Neural progenitor cell (in vitro differentiated cells): ENCODE measurements at regions not wholly inside any gene's neighbourhood (a gene's known extent, or its start where the extent isn't known, plus 50 kb on each side); places are given as distances from the start of the nearest gene placed in this dataset.

Source experiments
- DNase-seq: peaks from one replicate; pipeline ENCODE4 v3.0.0-alpha.2; 2016; ENCODE audit warnings: low spot score
- H2AFZ ChIP-seq: fragments of 200-600 bp; sonication (generic); replicated peaks from 2 replicates; pipeline ENCODE4 v1.6.1; 2016; ENCODE audit warnings: antibody characterized with exemption
- H3F3A ChIP-seq: fragments of 200-600 bp; sonication (generic); 2 replicates; pipeline ENCODE4 v1.6.1; 2016; ENCODE audit warnings: antibody characterized with exemption, low read depth
- H3K27ac ChIP-seq: fragments of 200-600 bp; sonication (generic); 2 replicates; pipeline ENCODE4 v1.5.1; 2016; ENCODE audit warnings: mild to moderate bottlenecking
- H3K27me3 ChIP-seq: fragments of 200-600 bp; sonication (generic); 2 replicates; pipeline ENCODE4 v1.6.1; 2016; ENCODE audit warnings: mild to moderate bottlenecking, moderate library complexity
- H3K36me3 ChIP-seq: fragments of 200-600 bp; sonication (generic); 2 replicates; pipeline ENCODE4 v1.5.1; 2016
- H3K4me1 ChIP-seq: fragments of 200-600 bp; sonication (generic); 2 replicates; pipeline ENCODE4 v1.6.1; 2016; ENCODE audit warnings: mixed run types
- H3K4me2 ChIP-seq: fragments of 200-600 bp; sonication (generic); 2 replicates; pipeline ENCODE4 v1.6.1; 2016
- H3K4me3 ChIP-seq: fragments of 200-600 bp; sonication (generic); 2 replicates; pipeline ENCODE4 v1.5.1; 2016
- H3K79me2 ChIP-seq: fragments of 200-600 bp; sonication (generic); 2 replicates; pipeline ENCODE4 v1.6.1; 2016; ENCODE audit warnings: low read depth
- H3K9ac ChIP-seq: fragments of 200-600 bp; sonication (generic); 2 replicates; pipeline ENCODE4 v1.6.1; 2016
- H3K9me3 ChIP-seq: fragments of 200-600 bp; sonication (generic); 2 replicates; pipeline ENCODE4 v1.5.1; 2016; ENCODE audit warnings: low read depth
- H4K20me1 ChIP-seq: fragments of 200-600 bp; sonication (generic); 2 replicates; pipeline ENCODE4 v1.6.1; 2016; ENCODE audit warnings: low read depth
- H3K27ac Mint-ChIP-seq: 3 replicates; pipeline ENCODE4 v1.8.0; 2021; ENCODE audit warnings: mixed read lengths
- H3K27me3 Mint-ChIP-seq: 2 replicates; pipeline ENCODE4 v1.8.0; 2022; ENCODE audit warnings: low read depth, mild to moderate bottlenecking, inconsistent platforms, moderate library complexity, mixed read lengths; ENCODE audit not compliant: insufficient read depth
- H3K36me3 Mint-ChIP-seq: 3 replicates; pipeline ENCODE4 v1.8.0; 2021; ENCODE audit warnings: mixed read lengths
- H3K4me1 Mint-ChIP-seq: 3 replicates; pipeline ENCODE4 v1.8.0; 2021; ENCODE audit warnings: mixed read lengths
- H3K4me3 Mint-ChIP-seq: 3 replicates; pipeline ENCODE4 v1.8.0; 2021; ENCODE audit warnings: mild to moderate bottlenecking, moderate library complexity, mixed read lengths
- H3K9me3 Mint-ChIP-seq: 3 replicates; pipeline ENCODE4 v1.8.0; 2020; ENCODE audit warnings: mixed read lengths
- CTCF ChIP-seq: fragments of 200-600 bp; sonication (generic); IDR thresholded peaks from 2 replicates; pipeline ENCODE4 v1.5.1; 2017; ENCODE audit warnings: antibody characterized with exemption, mild to moderate bottlenecking
- EZH2 ChIP-seq: fragments of 200-600 bp; sonication (generic); IDR thresholded peaks from 2 replicates; pipeline ENCODE4 v1.6.1; 2017; ENCODE audit warnings: antibody characterized with exemption, mild to moderate bottlenecking, moderate library complexity
- EZH2phosphoT487 ChIP-seq: fragments of 200-600 bp; sonication (generic); IDR thresholded peaks from 2 replicates; pipeline ENCODE4 v1.6.1; 2017; ENCODE audit warnings: antibody characterized with exemption

- Histone ChIP-seq H3K27ac (no peak overlapping the region), H3K4me1 (peaks cover 42% of the 10 kb centered on the region), H3K36me3 (no peaks in the 10 kb centered on the region), H2AFZ (no peak overlapping the region), H4K20me1 (no peaks in the 10 kb centered on the region), H3K9me3 (no peaks in the 10 kb centered on the region), H3K4me2 (no peak overlapping the region), H3F3A (peaks cover 6% of the 10 kb centered on the region), H3K9ac (no peak overlapping the region), H3K27me3 (no peaks in the 10 kb centered on the region), H3K4me3 (no peak overlapping the region), H3K79me2 (no peaks in the 10 kb centered on the region)
- Mint-ChIP-seq H3K27ac (no peak overlapping the region), H3K27me3 (peaks cover 2% of the 10 kb centered on the region), H3K4me1 (peaks cover 67% of the 10 kb centered on the region), H3K4me3 (no peak overlapping the region), H3K36me3 (no peaks in the 10 kb centered on the region), H3K9me3 (peaks cover 3% of the 10 kb centered on the region)
- TF ChIP-seq EZH2phosphoT487, result no peak
- no peak for TF ChIP-seq CTCF
- no peak for TF ChIP-seq EZH2
- no peak for DNase-seq
Observed at GRCh38 chr2:47234456-47234855, 58.1 kb upstream of the CALM2 start.

GRCh38 chr2:47232738-47233415 is 56.6 kb upstream of the CALM2 start:
- Histone ChIP-seq H3K4me1 (peaks cover 32% of the 10 kb centered on the region), H2AFZ (no peak overlapping the region), H3F3A (peaks cover 4% of the 10 kb centered on the region), H4K20me1 (no peaks in the 10 kb centered on the region), H3K27me3 (no peaks in the 10 kb centered on the region), H3K79me2 (no peaks in the 10 kb centered on the region), H3K9ac (no peak overlapping the region), H3K27ac (no peak overlapping the region), H3K36me3 (no peaks in the 10 kb centered on the region), H3K9me3 (no peaks in the 10 kb centered on the region), H3K4me3 (no peak overlapping the region), H3K4me2 (no peak overlapping the region)
- Mint-ChIP-seq H3K4me1 (peaks cover 63% of the 10 kb centered on the region), H3K9me3 (peaks cover 3% of the 10 kb centered on the region), H3K27me3 (peaks cover 4% of the 10 kb centered on the region), H3K4me3 (no peak overlapping the region), H3K36me3 (no peaks in the 10 kb centered on the region), H3K27ac (no peak overlapping the region)
- TF ChIP-seq EZH2 (no peak), CTCF (no peak), EZH2phosphoT487 (no peak)
- no peak for DNase-seq

GRCh38 chr2:47230418-47230817 is 54.1 kb upstream of the CALM2 start:
- peaks cover 10% of the 10 kb centered on the region for H3F3A ChIP-seq
- no peak overlapping the region for H2AFZ ChIP-seq
- TF ChIP-seq EZH2 (no peak), CTCF (no peak), EZH2phosphoT487 (no peak)
- no peak overlapping the region for H3K4me2 ChIP-seq
- no peak for DNase-seq
- H3K27ac ChIP-seq, result no peak overlapping the region
- H3K9ac ChIP-seq, result no peak overlapping the region
- no peaks in the 10 kb centered on the region for H3K36me3 Mint-ChIP-seq
- peak overlapping the region; percentile 27 for H3K27ac Mint-ChIP-seq
- no peaks in the 10 kb centered on the region for H3K9me3 Mint-ChIP-seq
- H3K4me1 ChIP-seq, result peaks cover 24% of the 10 kb centered on the region
- no peaks in the 10 kb centered on the region for H3K9me3 ChIP-seq
- H3K27me3 Mint-ChIP-seq, result peaks cover 8% of the 10 kb centered on the region
- H3K4me3 ChIP-seq, result no peak overlapping the region
- H4K20me1 ChIP-seq, result no peaks in the 10 kb centered on the region
- peaks cover 65% of the 10 kb centered on the region for H3K4me1 Mint-ChIP-seq
- no peak overlapping the region for H3K4me3 Mint-ChIP-seq
- no peaks in the 10 kb centered on the region for H3K27me3 ChIP-seq
- no peaks in the 10 kb centered on the region for H3K36me3 ChIP-seq
- H3K79me2 ChIP-seq, result no peaks in the 10 kb centered on the region
